ENCODE measurements at regions not wholly inside any gene's neighbourhood (a gene's known extent, or its start where the extent isn't known, plus 50 kb on each side); places are given as distances from the start of the nearest gene placed in this dataset.

DNA sequence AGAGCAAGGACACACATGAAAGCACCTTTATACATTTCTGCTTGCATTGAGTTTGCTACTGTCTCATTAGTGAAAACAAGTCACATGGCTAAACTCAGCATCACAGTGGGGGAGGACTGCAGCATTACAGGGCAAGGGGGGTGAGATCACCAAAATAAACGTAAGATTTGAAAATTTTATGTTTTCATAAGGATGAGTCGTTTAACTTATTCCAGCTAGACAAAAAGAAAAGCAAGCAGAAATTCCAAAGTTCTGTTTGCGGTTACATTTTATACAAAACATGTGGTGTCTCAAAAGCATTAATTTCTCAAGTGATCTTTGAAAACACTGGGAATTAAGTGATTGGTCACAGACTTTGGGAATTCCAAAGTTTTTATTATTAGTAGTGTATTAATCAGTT is 261.4 kb upstream of the RXFP2 start:
- ChIA-PET CTCF (no interaction called here), POLR2A (no interaction called here)
- Histone ChIP-seq H3K27me3 (ENCODE audit: control insufficient read depth, insufficient read depth, low read length) (no peaks in the 10 kb centered on the region), H3K27ac (ENCODE audit: low read depth, low read length) (no peak overlapping the region), H3K4me3 (ENCODE audit: low read depth, low read length) (no peak overlapping the region), H3K9me3 (ENCODE audit: control insufficient read depth, insufficient read depth, low read length) (no peaks in the 10 kb centered on the region)
- TF ChIP-seq, protein P1, sequence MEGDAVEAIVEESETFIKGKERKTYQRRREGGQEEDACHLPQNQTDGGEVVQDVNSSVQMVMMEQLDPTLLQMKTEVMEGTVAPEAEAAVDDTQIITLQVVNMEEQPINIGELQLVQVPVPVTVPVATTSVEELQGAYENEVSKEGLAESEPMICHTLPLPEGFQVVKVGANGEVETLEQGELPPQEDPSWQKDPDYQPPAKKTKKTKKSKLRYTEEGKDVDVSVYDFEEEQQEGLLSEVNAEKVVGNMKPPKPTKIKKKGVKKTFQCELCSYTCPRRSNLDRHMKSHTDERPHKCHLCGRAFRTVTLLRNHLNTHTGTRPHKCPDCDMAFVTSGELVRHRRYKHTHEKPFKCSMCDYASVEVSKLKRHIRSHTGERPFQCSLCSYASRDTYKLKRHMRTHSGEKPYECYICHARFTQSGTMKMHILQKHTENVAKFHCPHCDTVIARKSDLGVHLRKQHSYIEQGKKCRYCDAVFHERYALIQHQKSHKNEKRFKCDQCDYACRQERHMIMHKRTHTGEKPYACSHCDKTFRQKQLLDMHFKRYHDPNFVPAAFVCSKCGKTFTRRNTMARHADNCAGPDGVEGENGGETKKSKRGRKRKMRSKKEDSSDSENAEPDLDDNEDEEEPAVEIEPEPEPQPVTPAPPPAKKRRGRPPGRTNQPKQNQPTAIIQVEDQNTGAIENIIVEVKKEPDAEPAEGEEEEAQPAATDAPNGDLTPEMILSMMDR (IDR thresholded peaks at IDR 0.05; ENCODE audit: low read depth, low read length), result no peak
- DNase-seq (ENCODE audit: low read depth, low spot score), result no peak

DNA sequence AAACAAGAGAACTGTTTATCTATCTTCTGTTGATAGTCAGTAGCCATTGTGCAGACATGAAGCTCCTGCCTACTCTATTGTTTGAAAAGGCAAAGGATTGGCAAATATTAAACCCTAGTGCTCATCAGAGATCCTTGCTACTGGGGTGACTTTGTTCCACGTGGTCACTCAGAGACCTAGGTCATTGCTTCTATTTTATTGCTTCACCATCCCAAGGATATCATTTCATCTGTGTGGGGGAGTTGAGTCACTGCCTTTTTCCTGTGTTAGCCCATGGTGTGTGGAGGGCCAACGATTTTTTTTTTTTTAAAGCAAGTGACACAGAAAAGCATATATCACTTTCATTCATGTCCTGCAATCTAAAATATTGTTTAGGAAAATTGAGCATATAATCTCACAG is 254.1 kb upstream of the RXFP2 start:
- H3K27me3 ChIP-seq (ENCODE audit: control insufficient read depth, insufficient read depth, low read length), result no peaks in the 10 kb centered on the region
- POLR2A ChIA-PET, result no interaction called here
- TF ChIP-seq, protein P1 (IDR thresholded peaks at IDR 0.05; ENCODE audit: low read depth, low read length), result no peak
- no peak overlapping the region for H3K4me3 ChIP-seq (ENCODE audit: low read depth, low read length)
- CTCF ChIA-PET, result interaction anchor here (1.2 kb wide), 1 partner anchor 54 kb away, joined by 3 read pairs; no protein-coding TSS in a partner anchor
- H3K9me3 ChIP-seq (ENCODE audit: control insufficient read depth, insufficient read depth, low read length), result no peaks in the 10 kb centered on the region
- H3K27ac ChIP-seq (ENCODE audit: low read depth, low read length), result no peak overlapping the region
- no peak for DNase-seq (ENCODE audit: low read depth, low spot score)

DNA sequence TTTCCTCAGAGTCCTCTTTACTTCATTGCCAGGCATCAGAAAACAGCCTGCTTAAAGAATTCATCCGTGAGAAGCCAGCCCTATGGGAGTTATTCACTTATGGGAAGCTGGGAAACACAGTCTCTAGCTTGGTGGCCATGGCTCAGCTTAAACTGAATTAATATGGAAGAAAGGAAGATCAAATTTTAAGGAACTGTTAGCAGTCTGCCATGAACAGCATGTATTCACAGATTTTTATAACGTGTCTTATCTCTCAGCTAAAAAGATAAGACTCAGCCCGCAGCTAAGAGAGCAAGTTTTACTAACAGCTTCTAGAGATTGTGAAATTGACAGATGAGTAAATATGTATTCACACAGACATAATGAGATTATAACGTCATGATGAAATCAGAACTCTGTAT is 253.7 kb upstream of the RXFP2 start:
- Histone ChIP-seq H3K4me3 (ENCODE audit: low read depth, low read length) (no peak overlapping the region), H3K27me3 (ENCODE audit: control insufficient read depth, insufficient read depth, low read length) (no peaks in the 10 kb centered on the region), H3K9me3 (ENCODE audit: control insufficient read depth, insufficient read depth, low read length) (no peaks in the 10 kb centered on the region), H3K27ac (ENCODE audit: low read depth, low read length) (no peak overlapping the region)
- POLR2A ChIA-PET, result no interaction called here
- TF ChIP-seq, protein P1 (IDR thresholded peaks at IDR 0.05; ENCODE audit: low read depth, low read length), result no peak
- no peak for DNase-seq (ENCODE audit: low read depth, low spot score)
- CTCF ChIA-PET, result interaction anchor here (1.2 kb wide), 1 partner anchor 54 kb away, joined by 3 read pairs; no protein-coding TSS in a partner anchor

DNA sequence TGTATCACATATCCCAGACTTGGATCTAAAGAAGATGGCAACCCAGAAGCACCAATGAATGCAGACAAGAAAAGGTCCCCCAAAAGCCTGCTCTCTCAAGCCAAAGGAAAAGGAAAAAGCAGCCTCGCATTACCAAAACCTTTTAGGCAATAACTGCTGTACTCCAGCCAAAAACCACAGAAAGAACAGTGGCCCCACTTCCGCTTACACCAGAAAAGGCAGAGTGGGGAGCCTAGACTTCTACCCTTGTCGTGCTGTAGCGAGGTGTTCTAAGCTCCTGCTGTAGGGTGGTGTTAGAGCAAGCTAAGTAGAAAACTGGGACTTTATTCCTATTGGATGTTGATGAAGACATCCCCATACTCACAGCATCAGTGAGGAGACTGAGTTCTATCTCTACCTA is 244.0 kb upstream of the RXFP2 start:
- no peaks in the 10 kb centered on the region for H3K9me3 ChIP-seq (ENCODE audit: control insufficient read depth, insufficient read depth, low read length)
- no peak for DNase-seq (ENCODE audit: low read depth, low spot score)
- H3K4me3 ChIP-seq (ENCODE audit: low read depth, low read length), result no peak overlapping the region
- no peak overlapping the region for H3K27ac ChIP-seq (ENCODE audit: low read depth, low read length)
- TF ChIP-seq, protein P1 (IDR thresholded peaks at IDR 0.05; ENCODE audit: low read depth, low read length), result no peak
- ChIA-PET CTCF (no interaction called here), POLR2A (no interaction called here)
- H3K27me3 ChIP-seq (ENCODE audit: control insufficient read depth, insufficient read depth, low read length), result no peaks in the 10 kb centered on the region

DNA sequence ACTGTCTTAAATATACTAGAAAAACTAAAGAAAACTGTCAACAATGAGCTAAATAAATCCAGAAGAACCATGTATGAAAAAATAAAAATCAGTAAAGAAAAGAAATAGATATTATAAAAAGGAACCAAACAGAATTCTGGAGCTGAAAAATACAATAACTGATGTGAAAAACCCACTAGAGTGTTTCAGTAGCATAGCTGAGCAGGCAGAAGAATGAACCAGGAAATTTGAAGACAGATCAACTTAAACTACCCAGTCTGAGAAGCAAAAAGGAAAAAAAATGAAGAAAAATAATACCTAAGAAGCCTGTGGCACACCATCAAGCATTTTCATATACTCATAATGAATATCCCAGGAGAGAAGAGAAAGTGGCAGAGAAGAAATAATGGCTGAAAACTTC is 240.1 kb upstream of the RXFP2 start:
- CTCF ChIA-PET, result no interaction called here
- TF ChIP-seq, protein P1 (IDR thresholded peaks at IDR 0.05; ENCODE audit: low read depth, low read length), result no peak

More for the DNA sequence above, 240.1 kb upstream of the RXFP2 start:
- no peaks in the 10 kb centered on the region for H3K27me3 ChIP-seq (ENCODE audit: control insufficient read depth, insufficient read depth, low read length)
- H3K4me3 ChIP-seq (ENCODE audit: low read depth, low read length), result no peak overlapping the region
- DNase-seq (ENCODE audit: low read depth, low spot score), result no peak
- H3K9me3 ChIP-seq (ENCODE audit: control insufficient read depth, insufficient read depth, low read length), result no peaks in the 10 kb centered on the region
- no peak overlapping the region for H3K27ac ChIP-seq (ENCODE audit: low read depth, low read length)
- POLR2A ChIA-PET, result no interaction called here

Measured in AG04450 (cell line).